ENCODE measurements at regions not wholly inside any gene's neighbourhood (a gene's known extent, or its start where the extent isn't known, plus 50 kb on each side); places are given as distances from the start of the nearest gene placed in this dataset.
A peak's percentile ranks its signal among the peaks of the same experiment; 100 is the strongest.

- no peak for DNase-seq
- no peak for TF ChIP-seq EZH2 (IDR thresholded peaks at IDR 0.05; ENCODE audit: borderline replicate concordance, low read depth, low read length, severe bottlenecking)
These were observed 64.4 kb upstream of the ETS2 start for GRCh38 chr21:38741092-38741949.

GRCh38 chr21:38741950-38742256, 63.8 kb upstream of the ETS2 start:
- TF ChIP-seq EZH2 (IDR thresholded peaks at IDR 0.05; ENCODE audit: borderline replicate concordance, low read depth, low read length, severe bottlenecking), result no peak
- H3K36me3 ChIP-seq (ENCODE audit: insufficient read depth, low read length), result no peaks in the 10 kb centered on the region
- no peak overlapping the region for H3K9ac ChIP-seq (ENCODE audit: low read depth, low read length)
- peak overlapping the region; percentile 59; the same call in 1 of the 2 replicates for H2AFZ ChIP-seq (ENCODE audit: low read depth, low read length)
- H3K4me1 ChIP-seq (ENCODE audit: insufficient read depth, low read length), result peaks cover 8% of the 10 kb centered on the region
- H3K4me2 ChIP-seq (ENCODE audit: insufficient read depth, low read length), result no peak overlapping the region
- H3K27me3 ChIP-seq (ENCODE audit: insufficient read depth, low read length, poor library complexity), result no peaks in the 10 kb centered on the region
- no peaks in the 10 kb centered on the region for H4K20me1 ChIP-seq (ENCODE audit: insufficient read depth, low read length)
- no peak overlapping the region for H3K4me3 ChIP-seq (ENCODE audit: low read depth in 1 of 2, low read length in 2 of 2)
- peaks cover 2% of the 10 kb centered on the region for H3K9me3 ChIP-seq (ENCODE audit: insufficient read depth, low read length, severe bottlenecking)
- DNase-seq, result no peak
- H3K79me2 ChIP-seq (ENCODE audit: insufficient read depth, low read length), result no peaks in the 10 kb centered on the region
- no peak for ATAC-seq (ENCODE audit: insufficient read depth, low read depth)
- H3K27ac ChIP-seq (ENCODE audit: low read length), result no peak overlapping the region

More at GRCh38 chr21:38741092-38741949, 64.4 kb upstream of the ETS2 start:
- no peaks in the 10 kb centered on the region for H3K9me3 ChIP-seq (ENCODE audit: insufficient read depth, low read length, severe bottlenecking)
- H3K4me1 ChIP-seq (ENCODE audit: insufficient read depth, low read length), result peaks cover 8% of the 10 kb centered on the region
- H2AFZ ChIP-seq (ENCODE audit: low read depth, low read length), result peak overlapping the region; percentile 59
- no peaks in the 10 kb centered on the region for H3K36me3 ChIP-seq (ENCODE audit: insufficient read depth, low read length)
- no peaks in the 10 kb centered on the region for H3K79me2 ChIP-seq (ENCODE audit: insufficient read depth, low read length)
- H3K27me3 ChIP-seq (ENCODE audit: insufficient read depth, low read length, poor library complexity), result no peaks in the 10 kb centered on the region
- ATAC-seq (ENCODE audit: insufficient read depth, low read depth), result peak; percentile 35; the same call in 1 of the 3 replicates
- no peak overlapping the region for H3K9ac ChIP-seq (ENCODE audit: low read depth, low read length)
- no peak overlapping the region for H3K4me2 ChIP-seq (ENCODE audit: insufficient read depth, low read length)
- no peaks in the 10 kb centered on the region for H4K20me1 ChIP-seq (ENCODE audit: insufficient read depth, low read length)
- no peak overlapping the region for H3K4me3 ChIP-seq (ENCODE audit: low read depth in 1 of 2, low read length in 2 of 2)
- no peak overlapping the region for H3K27ac ChIP-seq (ENCODE audit: low read length)

GRCh38 chr21:38742580-38743260, 63.0 kb upstream of the ETS2 start:
- TF ChIP-seq CTCF (IDR thresholded peaks at IDR 0.05; ENCODE audit: borderline replicate concordance, extremely low read depth, low read length, poor library complexity, severe bottlenecking) (no peak), EZH2 (IDR thresholded peaks at IDR 0.05; ENCODE audit: borderline replicate concordance, low read depth, low read length, severe bottlenecking) (no peak)
- H2AFZ ChIP-seq (ENCODE audit: low read depth, low read length), result no peak overlapping the region
- no peaks in the 10 kb centered on the region for H3K79me2 ChIP-seq (ENCODE audit: insufficient read depth, low read length)
- peaks cover 3% of the 10 kb centered on the region for H3K9me3 ChIP-seq (ENCODE audit: insufficient read depth, low read length, severe bottlenecking)
- no peak overlapping the region for H3K9ac ChIP-seq (ENCODE audit: low read depth, low read length)
- H3K27me3 ChIP-seq (ENCODE audit: insufficient read depth, low read length, poor library complexity), result no peaks in the 10 kb centered on the region
- H3K4me2 ChIP-seq (ENCODE audit: insufficient read depth, low read length), result no peak overlapping the region
- no peak overlapping the region for H3K4me3 ChIP-seq (ENCODE audit: low read depth in 1 of 2, low read length in 2 of 2)
- no peaks in the 10 kb centered on the region for H4K20me1 ChIP-seq (ENCODE audit: insufficient read depth, low read length)
- peaks cover 8% of the 10 kb centered on the region for H3K4me1 ChIP-seq (ENCODE audit: insufficient read depth, low read length)
- H3K27ac ChIP-seq (ENCODE audit: low read length), result no peak overlapping the region
- ATAC-seq (ENCODE audit: insufficient read depth, low read depth) (no peak), DNase-seq (no peak)
- H3K36me3 ChIP-seq (ENCODE audit: insufficient read depth, low read length), result no peaks in the 10 kb centered on the region

GRCh38 chr21:38743772-38744529, 61.8 kb upstream of the ETS2 start:
- Histone ChIP-seq H3K27me3 (ENCODE audit: insufficient read depth, low read length, poor library complexity) (no peaks in the 10 kb centered on the region), H3K9me3 (ENCODE audit: insufficient read depth, low read length, severe bottlenecking) (peaks cover 3% of the 10 kb centered on the region), H2AFZ (ENCODE audit: low read depth, low read length) (no peak overlapping the region), H3K4me2 (ENCODE audit: insufficient read depth, low read length) (no peak overlapping the region), H3K4me1 (ENCODE audit: insufficient read depth, low read length) (peaks cover 8% of the 10 kb centered on the region), H3K4me3 (ENCODE audit: low read depth in 1 of 2, low read length in 2 of 2) (no peak overlapping the region), H3K36me3 (ENCODE audit: insufficient read depth, low read length) (no peaks in the 10 kb centered on the region), H3K79me2 (ENCODE audit: insufficient read depth, low read length) (no peaks in the 10 kb centered on the region), H3K27ac (ENCODE audit: low read length) (no peak overlapping the region), H3K9ac (ENCODE audit: low read depth, low read length) (no peak overlapping the region), H4K20me1 (ENCODE audit: insufficient read depth, low read length) (no peaks in the 10 kb centered on the region)
- no peak for DNase-seq
- no peak for ATAC-seq (ENCODE audit: insufficient read depth, low read depth)
- TF ChIP-seq CTCF (IDR thresholded peaks at IDR 0.05; ENCODE audit: borderline replicate concordance, extremely low read depth, low read length, poor library complexity, severe bottlenecking) (no peak), EZH2 (IDR thresholded peaks at IDR 0.05; ENCODE audit: borderline replicate concordance, low read depth, low read length, severe bottlenecking) (no peak)

All from DND-41 (cell line).